Ovary (tissue), 7 donors: ENCODE measurements at regions not wholly inside any gene's neighbourhood (a gene's known extent, or its start where the extent isn't known, plus 50 kb on each side); places are given as distances from the start of the nearest gene placed in this dataset.

Experiments
- DNase-seq, 5 donors: peaks; one replicate each; pipeline ENCODE4 v3.0.0-alpha.2; 2019 to 2020
- H3K27ac ChIP-seq, 2 donors: fragments of 200-600 bp; one replicate each; pipeline versions ENCODE4 v1.5.1 to v1.8.0; 2019 to 2022
- H3K27me3 ChIP-seq: fragments of 200-600 bp; one replicate; pipeline ENCODE4 v1.8.0; 2022
- H3K36me3 ChIP-seq: fragments of 200-600 bp; sonication (generic); one replicate; pipeline ENCODE4 v1.5.1; 2019
- H3K4me1 ChIP-seq: one replicate; pipeline ENCODE4 v1.8.1; 2013; ENCODE audit warnings: mild to moderate bottlenecking, moderate library complexity; ENCODE audit not compliant: insufficient read depth
- H3K4me3 ChIP-seq: fragments of 200-600 bp; sonication (generic); one replicate; pipeline ENCODE4 v1.5.1; 2017
- H3K9me3 ChIP-seq, 2 donors: fragments of 200-600 bp in 1 of 2; sonication (generic) in 1 of 2; one replicate each; pipeline versions ENCODE4 v1.5.1 to v1.8.1; 2013 to 2019; ENCODE audit warnings: mild to moderate bottlenecking in 1 of 2, moderate library complexity in 1 of 2
- CTCF ChIP-seq, 3 donors: fragments of 450-650 bp in 2 of 3; fragments of 200-600 bp in 1 of 3; IDR thresholded peaks; one replicate each; pipeline versions ENCODE4 v1.5.1 to v1.8.0; 2016 to 2022; ENCODE audit warnings: antibody characterized with exemption in 3 of 3, mild to moderate bottlenecking in 1 of 3
- EP300 ChIP-seq: sonication (generic); formaldehyde crosslinking; IDR thresholded peaks from one replicate; pipeline ENCODE4 v1.6.1; 2017; ENCODE audit warnings: antibody characterized with exemption
- POLR2A ChIP-seq: fragments of 450-650 bp; IDR thresholded peaks from one replicate; pipeline ENCODE4 v1.6.1; 2017; ENCODE audit warnings: antibody characterized with exemption, mild to moderate bottlenecking, moderate library complexity
- WGBS, 3 donors: extraction: QIAGEN DNeasy Blood & Tissue Kit in 1 of 3; methylation state at CpG; one replicate each; pipeline versions ENCODE4 v1.1.5 to v1.1.7; 2013 to 2017; 5-methylcytosine and 5-hydroxymethylcytosine counted together
- intact Hi-C, 4 donors: fragments of 100-400 bp; cut with DNase I; formaldehyde crosslinking; loops; one replicate each; pipeline versions ENCODE4 v1.11.0 to v1.15.1; 2022 to 2023
- donor health status: DM: no; HTN: no; CAD: no; lungs with moderate emphysema.
- donor health status: DM: no; HTN: no; CAD: no.
- donor health status: Bipolar disorder and iron deficiency.
- donor health status: DM: no; HTN: no; CAD: no.
- donor health status: DM: yes; HTN: yes; CAD: no.

GRCh38 chr16:85988723-85989313 is 89.9 kb downstream of the IRF8 start:
- DNase-seq = no peak
- Histone ChIP-seq H3K27me3 (no peaks in the 10 kb centered on the region), H3K27ac (no peak overlapping the region), H3K4me3 (no peak overlapping the region), H3K4me1 (no peaks in the 10 kb centered on the region), H3K9me3 (no peaks in the 10 kb centered on the region), H3K36me3 (no peaks in the 10 kb centered on the region)
- TF ChIP-seq POLR2A = no peak
- TF ChIP-seq CTCF (IDR thresholded peaks at IDR 0.05) = no peak
- no peak for TF ChIP-seq EP300
- 79 to 83% (median 80%) methylated on average over 13 of the region's 13 CpGs for WGBS, 3 donors
- intact Hi-C loops = loop anchor here in 3 of 4 donors (5.0 to 10.0 kb wide), 2 partner anchors 164 to 167 kb away; no protein-coding TSS in a partner anchor

- H3K27ac ChIP-seq = no peak overlapping the region
- H3K9me3 ChIP-seq = no peaks in the 10 kb centered on the region
- intact Hi-C loops = loop anchor here in 3 of 4 donors (5.0 to 10.0 kb wide), 2 partner anchors 165 to 167 kb away; no protein-coding TSS in a partner anchor
- 85 to 97% (median 90%) methylated on average over 5 of the region's 5 CpGs for WGBS, 3 donors
- DNase-seq = no peak
- H3K4me1 ChIP-seq = no peaks in the 10 kb centered on the region
- H3K4me3 ChIP-seq = no peak overlapping the region
- TF ChIP-seq POLR2A (no peak), CTCF (IDR thresholded peaks at IDR 0.05) (no peak), EP300 (no peak)
- H3K36me3 ChIP-seq = no peaks in the 10 kb centered on the region
- no peaks in the 10 kb centered on the region for H3K27me3 ChIP-seq
Measured at GRCh38 chr16:85989376-85989775, 90.4 kb downstream of the IRF8 start.

GRCh38 chr16:85989863-85990643 is 91.1 kb downstream of the IRF8 start:
- intact Hi-C loops = loop anchor here in 3 of 4 donors (5.0 to 10.0 kb wide), 2 partner anchors 165 to 168 kb away; no protein-coding TSS in a partner anchor

GRCh38 chr16:85990861-85991301 is 91.9 kb downstream of the IRF8 start:
- Histone ChIP-seq H3K9me3 (no peaks in the 10 kb centered on the region), H3K27ac (no peak overlapping the region), H3K36me3 (no peaks in the 10 kb centered on the region), H3K4me3 (no peak overlapping the region), H3K27me3 (no peaks in the 10 kb centered on the region), H3K4me1 (no peaks in the 10 kb centered on the region)
- TF ChIP-seq EP300 (no peak), POLR2A (no peak), CTCF (IDR thresholded peaks at IDR 0.05) (no peak)
- WGBS, 3 donors = 90 to 93% (median 93%) methylated on average over 12 of the region's 12 CpGs
- intact Hi-C loops = no loop called here
- DNase-seq = no peak

More at GRCh38 chr16:85989863-85990643, 91.1 kb downstream of the IRF8 start:
- Histone ChIP-seq H3K4me3 (no peak overlapping the region), H3K27ac (no peak overlapping the region), H3K9me3 (no peaks in the 10 kb centered on the region), H3K36me3 (no peaks in the 10 kb centered on the region), H3K27me3 (no peaks in the 10 kb centered on the region), H3K4me1 (no peaks in the 10 kb centered on the region)
- no peak for DNase-seq
- 43 to 54% (median 43%) methylated on average over 15 of the region's 15 CpGs for WGBS, 3 donors
- TF ChIP-seq EP300 = no peak

- DNase-seq = no peak
- Histone ChIP-seq H3K36me3 (no peaks in the 10 kb centered on the region), H3K27me3 (no peaks in the 10 kb centered on the region), H3K4me1 (no peaks in the 10 kb centered on the region), H3K9me3 (no peaks in the 10 kb centered on the region), H3K4me3 (no peak overlapping the region), H3K27ac (no peak overlapping the region)
- intact Hi-C loops = no loop called here
- WGBS, 3 donors = 88 to 95% (median 95%) methylated on average over 7 of the region's 7 CpGs
- no peak for TF ChIP-seq CTCF (IDR thresholded peaks at IDR 0.05)
- no peak for TF ChIP-seq EP300
- no peak for TF ChIP-seq POLR2A
Measured at GRCh38 chr16:85991425-85991824, 92.5 kb downstream of the IRF8 start.
